GM19438 (cell line): ENCODE measurements at regions not wholly inside any gene's neighbourhood (a gene's known extent, or its start where the extent isn't known, plus 50 kb on each side); places are given as distances from the start of the nearest gene placed in this dataset.

Source experiments
- ATAC-seq: cut with Tn5 transposase; IDR thresholded peaks from one replicate; pipeline ENCODE4 v1.9.1; 2021; ENCODE audit warnings: low read depth; ENCODE audit not compliant: unreplicated experiment

GRCh38 chr13:73210218-73210883 lies 151.5 kb downstream of the KLF5 start:
- no peak for ATAC-seq

DNA sequence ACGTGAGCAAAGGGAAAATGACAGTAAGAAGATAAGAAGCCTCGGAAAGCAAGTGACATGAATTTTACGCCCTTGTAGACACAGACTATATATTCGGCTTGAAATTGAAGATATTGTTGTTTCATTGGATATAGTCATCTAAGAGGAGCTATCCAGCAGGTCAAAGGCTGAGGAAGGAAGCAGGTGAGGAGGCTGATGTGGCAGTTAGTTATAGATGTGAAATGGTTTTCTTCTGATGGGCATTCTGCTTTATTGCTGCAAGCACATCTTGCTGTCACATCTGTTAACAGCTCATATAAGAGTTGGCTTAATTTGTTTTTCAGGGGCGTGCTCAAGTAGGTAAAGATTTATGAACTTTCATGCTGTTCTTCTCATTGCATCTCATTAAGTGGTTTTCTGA lies 146.1 kb downstream of the KLF5 start:
- no peak for ATAC-seq

DNA sequence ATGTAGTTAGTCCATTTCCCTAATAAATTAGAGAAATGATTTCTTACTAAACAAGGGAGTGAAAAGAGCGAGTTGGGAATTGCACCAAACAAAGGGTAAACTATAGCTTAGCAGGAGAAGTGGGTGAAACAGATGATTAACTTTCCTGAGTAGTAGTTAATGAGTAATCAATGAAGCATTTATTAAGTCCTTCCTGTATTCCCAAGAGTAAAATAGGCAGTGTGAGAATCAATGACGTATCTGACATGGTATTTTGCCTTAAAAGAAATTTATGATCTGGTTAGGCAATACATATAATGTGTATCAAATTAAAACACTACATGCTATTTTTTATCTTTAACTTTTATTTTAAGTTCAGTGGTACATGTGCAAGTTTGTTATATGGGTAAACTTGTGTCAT lies 142.8 kb downstream of the KLF5 start:
- no peak for ATAC-seq

- ATAC-seq = no peak
Measured at GRCh38 chr13:73198991-73199411, 140.2 kb downstream of the KLF5 start.

DNA sequence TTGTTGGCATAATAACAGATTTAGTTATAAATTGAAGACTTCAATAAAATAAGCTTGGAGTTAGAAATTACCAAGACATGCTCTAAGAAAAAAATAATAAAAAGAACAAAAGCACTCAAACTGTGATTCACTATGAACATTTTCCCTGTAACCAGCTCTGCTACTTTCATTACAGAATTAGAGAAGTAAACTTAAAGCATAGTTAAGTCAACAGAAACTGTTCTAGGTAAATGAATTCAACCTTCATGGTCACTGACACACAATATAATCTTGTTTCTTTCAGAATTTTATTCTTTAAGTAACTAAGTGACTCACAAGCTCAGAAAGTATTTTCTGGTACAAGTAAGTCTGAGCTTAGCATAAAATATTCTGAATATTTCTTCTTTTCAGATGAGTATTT lies 136.3 kb downstream of the KLF5 start:
- ATAC-seq = no peak

DNA sequence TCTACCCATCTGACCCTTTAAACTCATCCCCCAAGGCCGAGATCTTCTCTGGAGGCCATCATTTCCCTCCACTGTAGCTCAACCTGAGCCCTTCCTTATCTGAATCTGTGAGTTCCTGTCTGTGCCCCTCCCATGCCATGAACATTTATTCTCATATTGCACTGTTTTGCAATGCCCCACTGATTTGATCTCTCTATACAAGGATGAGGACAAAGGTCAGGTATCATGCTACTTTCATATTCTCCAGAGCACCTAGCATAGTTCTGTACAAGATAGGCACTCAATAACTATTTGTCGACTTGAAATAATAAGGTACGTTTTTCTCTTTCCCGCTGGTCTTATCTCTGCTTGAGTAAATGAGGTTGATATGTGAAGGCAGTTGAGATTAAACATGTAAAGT lies 135.5 kb downstream of the KLF5 start:
- no peak for ATAC-seq

- no peak for ATAC-seq
Measured at GRCh38 chr13:73193554-73193953, 134.7 kb downstream of the KLF5 start.

DNA sequence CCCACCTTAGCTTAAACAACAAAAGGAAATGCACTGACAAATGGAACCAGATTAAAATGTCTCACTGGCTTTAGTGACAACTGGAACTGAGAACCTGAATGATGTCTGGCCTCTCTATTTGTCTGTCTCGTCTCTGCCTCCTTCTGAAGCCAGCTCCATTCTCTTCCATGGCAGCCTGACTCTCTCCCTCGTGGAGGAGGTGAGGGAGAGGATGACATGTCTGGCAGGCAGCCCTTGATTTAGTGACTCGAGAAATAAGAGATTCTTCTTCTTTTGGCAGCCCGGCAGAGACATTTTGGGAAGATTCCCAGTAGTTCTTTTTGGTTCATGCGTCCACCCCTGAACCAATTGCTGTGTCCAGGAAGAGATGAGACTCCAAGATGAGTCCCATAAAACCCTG lies 131.7 kb downstream of the KLF5 start:
- no peak for ATAC-seq

GRCh38 chr13:73189776-73190175 lies 131.0 kb downstream of the KLF5 start:
- ATAC-seq = no peak

DNA sequence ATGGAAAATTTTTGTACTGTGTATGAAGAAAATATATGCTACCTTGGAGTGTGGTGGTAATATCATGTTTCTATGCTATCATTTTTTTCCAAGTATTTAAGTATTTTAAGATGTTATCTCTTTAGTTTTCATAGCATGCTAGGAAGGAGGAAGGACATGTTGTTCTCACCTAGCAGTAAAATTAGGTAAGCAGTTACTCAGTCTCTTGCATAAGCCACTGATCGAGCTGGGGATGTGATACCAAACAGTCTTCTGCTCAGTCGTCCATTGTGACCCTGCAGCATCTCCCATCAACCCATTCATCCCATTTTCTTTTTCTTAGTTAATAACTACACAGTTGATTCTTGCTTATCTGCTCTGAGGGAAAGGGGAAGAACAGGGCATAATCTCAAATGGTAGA lies 130.6 kb downstream of the KLF5 start:
- no peak for ATAC-seq

DNA sequence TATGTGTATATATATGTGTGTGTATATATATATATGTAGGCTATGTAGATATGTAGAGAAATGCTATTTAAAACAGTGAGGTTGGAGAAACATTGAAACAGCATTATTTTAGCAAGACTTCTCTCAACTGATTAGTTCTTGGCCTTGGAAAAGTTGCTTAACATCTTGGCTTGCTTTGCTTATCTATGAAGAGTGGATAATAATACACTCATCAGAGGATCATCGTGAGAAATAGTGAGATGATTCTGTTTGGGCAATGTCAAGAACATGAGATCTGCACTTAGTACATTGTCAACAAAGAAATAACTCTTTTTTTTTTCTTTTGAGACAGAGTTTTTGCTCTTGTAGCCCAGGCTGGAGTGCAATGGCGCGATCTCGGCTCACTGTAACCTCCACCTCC lies 128.3 kb downstream of the KLF5 start:
- no peak for ATAC-seq

GRCh38 chr13:73179650-73180274 lies 121.0 kb downstream of the KLF5 start:
- ATAC-seq = no peak

GRCh38 chr13:73177916-73178565 lies 119.2 kb downstream of the KLF5 start:
- no peak for ATAC-seq

- no peak for ATAC-seq
Measured at GRCh38 chr13:73177017-73177416, 118.2 kb downstream of the KLF5 start.

DNA sequence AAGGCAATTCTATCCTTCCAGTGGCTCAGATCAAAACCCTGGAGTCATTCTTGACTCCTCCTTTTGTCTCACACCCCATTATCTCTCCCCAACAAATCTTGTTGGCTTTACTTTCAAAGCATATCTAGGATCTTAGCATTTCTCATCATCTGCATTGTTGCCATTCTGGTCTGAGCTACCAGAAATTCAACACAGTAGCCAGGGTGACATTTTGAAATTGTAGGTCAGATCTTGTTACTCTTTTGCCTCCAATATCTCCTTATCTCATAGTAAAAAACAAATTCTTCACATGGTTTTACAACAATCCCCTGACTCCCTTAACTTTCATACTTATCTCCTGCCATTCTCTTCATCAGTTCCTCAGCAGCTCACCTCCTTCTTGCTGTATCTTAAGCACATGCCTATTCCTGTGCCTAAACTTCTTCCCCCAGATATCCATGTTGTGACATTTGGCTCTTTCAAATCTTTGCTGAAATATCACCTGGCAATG lies 115.8 kb downstream of the KLF5 start:
- ATAC-seq = no peak

DNA sequence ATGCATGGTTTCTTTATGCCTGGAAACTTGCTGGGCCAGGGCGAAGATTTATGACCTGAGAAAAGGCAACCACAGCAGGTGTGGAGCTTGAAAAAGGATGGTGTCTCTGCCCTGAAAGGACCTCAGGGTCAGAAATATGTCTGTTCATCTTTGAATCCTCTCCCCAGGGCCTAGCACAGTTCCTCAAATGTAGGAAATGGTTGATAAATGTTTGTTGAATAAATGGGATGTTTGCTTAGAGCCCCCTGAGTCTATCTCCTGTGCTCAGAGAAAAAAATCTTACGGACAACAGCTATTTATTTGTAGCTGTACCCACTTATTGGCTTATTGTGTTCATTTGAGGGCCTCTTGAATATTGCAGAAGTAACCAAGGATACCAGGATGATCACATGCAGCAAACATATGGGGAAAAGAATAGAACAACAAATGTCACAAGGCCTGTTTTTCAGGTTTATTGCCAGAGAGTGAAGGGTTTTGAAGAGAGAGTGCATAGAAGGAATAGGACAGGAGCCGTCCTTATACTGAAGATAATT lies 114.5 kb downstream of the KLF5 start:
- no peak for ATAC-seq

DNA sequence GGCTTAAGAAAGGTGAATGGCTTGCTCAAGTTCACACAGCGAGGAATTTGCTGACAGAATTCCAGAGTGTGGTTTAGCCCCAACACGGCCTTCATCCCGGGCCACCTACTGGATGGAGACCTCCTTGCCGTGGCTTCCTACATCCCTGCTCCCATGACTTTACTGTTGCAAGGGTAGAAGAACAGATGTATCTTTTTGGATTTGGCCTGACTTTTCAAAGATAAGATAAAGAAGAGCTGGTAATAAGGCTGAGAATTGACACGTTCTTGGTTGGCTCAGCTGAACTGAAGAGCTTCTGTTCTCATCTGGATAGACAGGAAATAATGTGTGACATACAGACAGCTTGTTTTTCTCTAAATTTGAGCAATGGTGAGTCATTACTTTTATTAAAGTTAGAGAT lies 113.1 kb downstream of the KLF5 start:
- ATAC-seq = no peak

DNA sequence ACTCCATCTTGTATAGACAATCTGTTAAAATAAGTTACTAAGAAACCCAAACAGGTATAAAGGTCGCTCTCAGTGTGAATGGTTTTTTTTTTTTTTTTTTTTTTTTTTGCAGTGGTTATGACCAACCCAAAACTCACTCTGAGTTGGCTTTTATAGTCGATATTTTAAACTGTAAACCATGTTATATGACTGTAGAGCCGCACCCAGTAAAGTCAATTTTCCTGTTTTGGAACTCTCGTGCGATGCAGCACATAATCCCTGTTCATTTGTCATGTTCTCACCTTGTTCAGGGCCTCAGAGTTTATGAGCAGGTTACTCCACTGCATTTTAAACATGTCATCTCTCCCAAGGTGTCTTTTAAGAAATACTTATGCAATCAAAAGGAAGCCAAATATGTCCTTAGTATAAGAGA lies 112.5 kb downstream of the KLF5 start:
- ATAC-seq = no peak

DNA sequence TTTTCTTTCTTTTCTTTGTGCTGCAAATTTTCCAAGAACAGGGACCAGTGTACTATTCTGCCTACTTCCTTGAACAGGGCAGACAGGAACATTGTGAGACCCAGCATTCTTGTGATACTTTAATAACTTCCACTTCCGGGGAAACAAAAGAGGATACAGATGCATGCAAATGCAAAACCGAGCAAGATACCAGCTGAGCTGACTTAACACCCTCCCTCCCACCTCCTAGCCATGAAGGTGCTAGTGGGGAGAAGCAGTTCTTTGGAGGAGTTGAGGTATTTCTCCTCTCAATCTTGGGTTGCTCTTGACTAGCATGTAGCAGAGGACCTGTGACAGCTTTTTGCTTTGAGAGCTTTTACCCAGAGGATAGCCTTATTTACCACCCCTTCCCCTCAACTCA lies 111.2 kb downstream of the KLF5 start:
- ATAC-seq = no peak

GRCh38 chr13:73168953-73169401 lies 110.2 kb downstream of the KLF5 start:
- ATAC-seq = no peak

- ATAC-seq = no peak
Measured at GRCh38 chr13:73168226-73168952, 109.6 kb downstream of the KLF5 start.
